GM12892 (cell line): ENCODE measurements at regions not wholly inside any gene's neighbourhood (a gene's known extent, or its start where the extent isn't known, plus 50 kb on each side); places are given as distances from the start of the nearest gene placed in this dataset.

Experiments used
- DNase-seq: peaks from one replicate; pipeline ENCODE4 v3.0.0; 2011; ENCODE audit not compliant: insufficient read length
- FAIRE-seq: peaks from 2 replicates; lab custom pipeline; 2011; peaks lifted over from hg19 to GRCh38; lab: Jason Lieb, UNC
- POLR2A ChIP-seq: IDR thresholded peaks from 2 replicates; pipeline ENCODE4 v1.6.1; 2011; ENCODE audit warnings: low read depth, low read length, control low read depth
- POLR2AphosphoS5 ChIP-seq: IDR thresholded peaks from 2 replicates; pipeline ENCODE4 v1.6.1; 2011; ENCODE audit warnings: low read depth, low read length, control low read depth
- TAF1 ChIP-seq: IDR thresholded peaks from 2 replicates; pipeline ENCODE4 v1.6.1; 2011; ENCODE audit warnings: low read depth, mild to moderate bottlenecking, control low read depth, low read length, borderline replicate concordance

DNA sequence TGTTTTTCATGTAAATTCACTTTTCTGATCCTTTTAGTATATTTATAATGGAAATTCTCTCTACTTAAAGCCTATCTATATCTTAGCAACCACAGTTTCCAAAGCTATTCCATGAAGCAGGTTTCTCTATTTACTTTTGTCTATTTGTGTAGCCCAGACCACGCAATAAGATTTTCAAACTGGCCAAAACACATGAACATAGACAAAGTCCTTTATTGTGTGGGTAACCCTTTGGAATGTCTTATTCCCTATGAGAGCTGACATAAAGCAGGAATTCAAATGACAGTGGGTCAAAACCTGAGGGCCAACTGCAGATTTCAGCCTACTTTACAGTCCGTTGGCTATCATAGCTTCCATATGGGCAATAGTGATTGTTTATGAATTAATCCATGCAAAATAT is 252.6 kb downstream of the LTN1 start:
- no peak for FAIRE-seq
- no peak for DNase-seq
- TF ChIP-seq TAF1 (no peak), POLR2AphosphoS5 (no peak), POLR2A (no peak)

DNA sequence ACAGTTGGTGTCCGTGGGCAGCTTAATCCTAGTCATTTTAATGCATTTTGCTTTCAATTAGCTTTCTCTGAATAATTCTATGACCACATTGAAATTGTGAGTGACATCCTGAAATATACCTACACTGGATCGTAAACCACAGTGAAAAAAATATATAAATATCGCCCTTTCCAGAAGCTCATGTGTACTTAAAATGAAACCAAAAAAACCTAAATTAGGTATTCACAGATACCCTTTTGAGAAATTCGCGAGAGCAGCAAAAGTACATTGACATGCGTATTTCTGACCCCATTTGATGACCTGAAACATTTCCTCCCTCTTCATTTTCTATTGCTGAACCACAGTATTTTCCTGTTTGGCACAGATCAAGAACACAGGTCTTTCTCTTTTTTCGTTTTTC is 253.8 kb downstream of the LTN1 start:
- DNase-seq (no peak), FAIRE-seq (no peak)
- TF ChIP-seq POLR2A (no peak), TAF1 (no peak), POLR2AphosphoS5 (no peak)

DNA sequence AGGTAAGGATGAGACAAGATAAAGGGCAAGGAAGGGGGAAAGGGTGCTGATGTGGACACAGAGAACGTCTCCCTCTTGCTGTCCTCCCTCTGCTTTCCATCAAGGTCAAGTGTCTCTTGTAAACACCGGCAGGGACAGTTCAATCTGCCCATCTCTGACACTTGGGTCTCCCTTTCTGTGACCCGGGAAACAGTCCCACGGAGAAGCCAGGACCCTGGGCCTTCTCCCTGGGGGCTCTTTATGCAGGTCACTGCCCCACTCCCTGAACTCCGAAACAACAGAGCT is 254.3 kb downstream of the LTN1 start:
- no peak for FAIRE-seq
- TF ChIP-seq TAF1 (no peak), POLR2AphosphoS5 (no peak), POLR2A (no peak)
- no peak for DNase-seq

DNA sequence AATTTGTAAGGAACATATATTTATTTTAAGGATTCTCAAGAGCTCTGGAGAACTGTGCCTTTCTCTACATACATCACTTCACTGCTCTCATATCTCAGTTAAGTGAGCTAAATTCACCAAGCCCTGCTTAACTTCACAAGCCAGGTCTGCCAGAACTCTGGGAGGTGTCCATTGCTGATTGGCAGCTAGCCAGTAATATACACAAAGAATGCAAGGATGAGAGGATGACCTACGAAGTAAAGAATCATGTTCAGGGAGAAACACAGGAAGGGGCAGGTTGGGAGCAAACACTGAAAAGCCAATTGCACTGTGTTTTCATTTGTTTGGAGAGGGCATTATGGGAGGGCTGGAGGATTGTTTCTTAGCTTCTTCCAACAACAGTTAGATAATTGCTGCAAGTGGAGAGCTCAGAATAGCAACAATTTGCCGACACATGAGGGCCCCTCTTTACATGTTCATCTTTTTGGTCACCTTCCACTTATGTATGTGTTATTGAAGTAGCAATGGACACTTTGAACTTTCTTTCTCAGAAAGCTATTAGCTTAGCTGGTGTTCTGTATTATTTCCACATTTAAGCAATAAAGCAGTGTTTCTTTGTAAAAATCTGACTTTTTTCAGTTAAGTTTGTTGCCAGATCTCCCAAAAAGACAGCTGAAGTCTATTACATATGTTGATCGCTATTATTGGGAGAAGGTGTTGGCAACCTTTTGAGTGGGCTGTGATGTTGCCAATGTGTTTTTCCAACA is 254.8 kb downstream of the LTN1 start:
- no peak for TF ChIP-seq POLR2AphosphoS5
- TF ChIP-seq TAF1, result no peak
- TF ChIP-seq POLR2A, result no peak
- no peak for FAIRE-seq
- no peak for DNase-seq

DNA sequence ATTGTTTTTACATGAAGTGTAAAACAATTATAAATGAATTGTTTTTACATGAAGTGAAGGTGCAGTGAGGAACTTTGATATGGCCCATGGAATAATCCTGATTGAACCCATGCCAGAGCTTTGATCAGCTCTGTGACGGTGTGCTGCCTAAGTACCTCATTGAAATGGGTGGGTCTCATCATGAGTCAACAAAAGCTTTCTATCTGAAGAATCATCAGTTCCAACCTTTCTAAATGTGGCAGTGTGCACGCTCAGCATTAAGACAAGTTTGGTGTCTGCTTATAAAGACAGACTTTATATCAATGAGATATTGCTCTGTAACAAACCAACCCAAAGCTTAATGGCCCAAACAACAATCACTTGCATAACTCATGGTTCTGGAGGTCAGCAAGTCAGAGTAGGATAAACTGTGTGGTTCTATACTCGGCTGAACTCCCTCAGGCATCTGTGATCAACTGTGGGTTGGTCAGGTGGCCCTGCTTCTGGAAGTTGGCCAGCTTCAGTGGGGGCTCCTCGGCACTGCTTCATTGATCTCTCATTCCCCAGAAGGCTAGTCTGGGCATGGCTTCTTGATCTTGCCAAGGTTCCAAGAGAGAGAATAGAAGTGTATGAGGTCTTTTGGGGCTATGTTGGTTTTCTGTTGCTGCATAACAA is 258.0 kb downstream of the LTN1 start:
- FAIRE-seq, result no peak
- TF ChIP-seq POLR2A, result no peak
- TF ChIP-seq TAF1, result no peak
- TF ChIP-seq POLR2AphosphoS5, result no peak
- DNase-seq, result no peak

DNA sequence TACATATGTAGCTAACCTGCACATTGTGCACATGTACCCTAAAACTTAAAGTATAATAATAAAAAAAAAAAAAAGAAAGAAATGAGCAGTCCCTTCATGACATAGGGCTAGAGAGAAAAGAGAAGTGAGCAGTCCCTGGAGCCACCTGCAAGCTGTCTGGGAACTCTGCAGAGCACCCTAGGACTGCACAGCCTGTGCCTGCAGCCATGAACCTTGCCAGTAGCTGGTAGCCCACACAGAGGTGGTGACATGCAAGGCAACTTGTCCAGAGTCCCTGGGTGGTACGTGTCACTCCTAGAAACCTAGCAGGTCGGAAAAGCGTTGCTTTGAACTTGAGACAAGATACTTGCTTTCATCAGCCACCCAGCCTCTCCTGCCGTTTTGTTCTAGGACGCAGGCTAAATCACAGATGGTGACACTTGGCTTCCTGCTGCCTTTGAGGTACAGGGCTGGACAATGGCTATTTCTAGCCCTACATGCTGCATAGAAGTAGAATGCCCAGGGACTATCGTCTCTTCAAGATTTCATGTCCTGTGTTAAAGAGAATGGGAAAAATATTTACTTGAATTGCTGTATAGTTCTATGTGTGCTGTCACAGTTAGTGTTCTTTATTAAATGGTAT is 260.9 kb downstream of the LTN1 start:
- no peak for FAIRE-seq
- DNase-seq, result no peak
- TF ChIP-seq POLR2AphosphoS5 (no peak), TAF1 (no peak), POLR2A (no peak)

DNA sequence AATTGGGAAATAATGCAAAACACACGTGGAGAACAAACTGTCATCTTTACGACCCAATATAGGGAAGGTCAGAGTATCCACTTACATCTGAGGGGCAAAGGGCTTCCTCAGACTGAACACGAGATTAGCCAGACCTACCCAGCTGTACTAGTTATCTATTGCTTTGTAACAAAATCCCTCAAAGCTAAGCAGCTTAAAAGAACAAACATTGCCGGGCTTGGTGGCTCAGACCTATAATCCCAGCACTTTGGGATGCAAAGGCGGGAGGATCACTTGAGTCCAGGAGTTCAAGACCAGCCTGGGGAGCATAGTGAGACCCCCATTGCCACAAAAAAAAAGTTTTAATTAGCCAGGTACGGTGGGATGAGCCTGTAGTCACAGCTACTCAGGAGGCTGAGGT is 262.8 kb downstream of the LTN1 start:
- no peak for DNase-seq
- no peak for TF ChIP-seq POLR2AphosphoS5
- TF ChIP-seq TAF1, result no peak
- TF ChIP-seq POLR2A, result no peak
- FAIRE-seq, result no peak

DNA sequence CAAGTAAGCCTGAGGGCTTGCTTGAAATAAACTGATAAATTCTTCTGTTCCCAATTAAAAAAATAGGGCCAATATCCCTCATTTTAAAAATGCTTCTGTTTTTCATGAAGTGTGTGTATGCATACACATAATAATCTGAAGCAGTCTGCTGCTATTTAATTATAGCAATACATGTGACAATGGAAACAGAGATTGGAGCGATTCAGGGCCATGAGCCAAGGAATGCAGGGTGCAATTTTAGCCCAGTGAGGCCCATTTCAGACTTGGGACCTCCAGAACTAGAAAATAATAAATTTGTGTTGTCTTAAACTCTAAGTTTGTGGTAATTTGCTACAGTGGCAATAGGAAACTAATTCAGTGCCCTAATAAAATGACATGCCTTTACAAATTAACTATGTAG is 264.9 kb downstream of the LTN1 start:
- TF ChIP-seq TAF1 (no peak), POLR2AphosphoS5 (no peak), POLR2A (no peak)
- no peak for FAIRE-seq
- DNase-seq, result no peak

DNA sequence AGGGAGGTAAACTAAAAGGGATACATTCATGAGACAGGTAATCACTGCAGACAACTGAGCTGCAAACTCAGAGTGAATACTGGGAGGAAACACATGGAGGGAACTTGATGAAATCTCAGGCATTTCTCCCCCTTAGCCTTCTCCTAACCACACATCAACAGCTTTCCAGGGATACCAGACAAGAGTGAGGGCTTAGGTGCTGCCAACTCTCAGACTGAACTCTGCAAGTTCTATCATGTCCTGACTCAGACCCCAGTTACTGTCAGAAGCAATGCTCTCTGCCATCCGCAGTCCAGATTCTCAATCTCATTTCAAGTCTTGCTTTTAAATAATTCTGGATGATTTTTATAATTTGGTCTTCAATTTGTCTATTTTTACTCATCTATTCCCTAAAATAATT is 267.3 kb downstream of the LTN1 start:
- DNase-seq (no peak), FAIRE-seq (no peak)
- TF ChIP-seq POLR2A (no peak), TAF1 (no peak), POLR2AphosphoS5 (no peak)

DNA sequence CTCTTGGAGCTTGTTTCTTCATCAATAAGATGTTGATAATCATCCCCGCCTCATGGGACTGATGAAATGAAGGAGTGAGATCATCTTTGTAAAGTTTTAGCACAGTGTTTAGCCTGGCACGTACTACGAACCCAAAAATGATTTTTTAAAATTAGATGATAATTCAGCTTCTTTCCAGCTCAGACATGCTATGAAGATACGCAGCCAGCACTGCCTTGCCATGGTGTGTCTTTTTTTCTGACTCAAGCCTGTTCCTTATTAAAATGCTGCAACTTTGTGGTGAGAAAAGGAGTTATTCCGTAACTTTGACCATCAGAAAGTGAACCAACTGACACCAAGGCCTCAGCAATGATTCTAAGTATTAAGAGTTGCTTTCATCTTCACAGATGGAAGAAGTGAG is 269.0 kb downstream of the LTN1 start:
- TF ChIP-seq TAF1 (no peak), POLR2A (no peak), POLR2AphosphoS5 (no peak)
- DNase-seq, result no peak
- no peak for FAIRE-seq

DNA sequence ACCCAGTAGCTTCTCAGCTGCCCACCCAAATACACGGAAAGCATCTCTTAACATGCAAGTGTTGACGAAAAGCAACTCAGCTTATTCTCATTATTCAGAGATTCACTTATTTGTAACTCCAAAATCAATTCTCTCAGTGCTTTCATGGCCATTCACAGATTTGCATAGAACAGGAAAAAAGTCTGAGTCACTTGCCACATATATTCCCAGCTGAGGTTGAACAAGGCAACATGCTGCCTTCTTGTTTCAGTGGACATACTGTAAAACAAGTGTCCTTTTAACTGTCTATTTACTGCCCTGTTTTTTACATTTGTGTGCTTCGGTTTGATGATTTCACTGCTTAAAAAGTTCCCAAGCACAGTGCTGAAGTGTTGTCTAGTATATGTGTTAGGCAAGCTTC is 273.0 kb downstream of the LTN1 start:
- no peak for TF ChIP-seq POLR2A
- no peak for TF ChIP-seq POLR2AphosphoS5
- no peak for FAIRE-seq

DNA sequence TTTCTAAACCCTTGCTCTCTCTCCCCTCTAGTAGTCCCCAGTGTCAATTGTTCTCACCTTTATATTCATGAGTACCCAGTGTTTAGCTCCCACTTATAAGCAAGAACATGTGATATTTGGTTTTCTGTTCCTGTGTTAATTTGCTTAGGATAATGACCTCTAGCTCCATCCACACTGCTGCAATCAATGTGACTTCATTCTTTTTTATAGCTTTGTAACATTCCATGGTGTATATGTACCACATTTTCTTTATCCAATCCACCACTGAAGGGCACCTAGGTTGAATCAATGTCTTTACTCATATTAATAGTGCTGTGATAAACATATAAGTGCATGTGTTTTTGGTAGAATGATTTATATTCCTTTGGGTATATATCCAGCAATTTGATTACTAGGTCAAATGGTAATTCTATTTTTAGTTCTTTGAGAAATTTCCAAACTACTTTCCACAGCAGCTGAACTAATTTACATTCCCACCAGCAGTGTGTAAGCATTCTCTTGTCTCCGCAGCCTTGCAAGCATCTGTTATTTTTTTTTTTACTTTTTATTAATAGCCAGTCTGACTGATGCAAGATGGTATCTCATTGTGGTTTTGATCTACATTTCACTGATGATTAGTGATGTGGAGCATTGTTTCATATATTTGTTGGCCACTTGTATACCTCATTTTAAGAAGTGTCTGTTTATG is 277.8 kb downstream of the LTN1 start:
- FAIRE-seq, result no peak
- DNase-seq, result no peak
- TF ChIP-seq POLR2AphosphoS5 (no peak), TAF1 (no peak), POLR2A (no peak)

More for the DNA sequence above, 273.0 kb downstream of the LTN1 start:
- DNase-seq, result no peak
